SKM-1 treated with dmso at 0.1 percent for 144 hours (cell line): ENCODE measurements at regions not wholly inside any gene's neighbourhood (a gene's known extent, or its start where the extent isn't known, plus 50 kb on each side); places are given as distances from the start of the nearest gene placed in this dataset.
"Not testable (repeated sequence)": the region's sequence is repeated elsewhere in the genome, so short reads cannot be mapped to it uniquely, and the experiment has no call there.

ENCODE experiments used
- DNase-seq: peaks from one replicate; lab custom pipeline; 2025; ENCODE audit not compliant: unreplicated experiment; lab: John Stamatoyannopoulos, UW

DNA sequence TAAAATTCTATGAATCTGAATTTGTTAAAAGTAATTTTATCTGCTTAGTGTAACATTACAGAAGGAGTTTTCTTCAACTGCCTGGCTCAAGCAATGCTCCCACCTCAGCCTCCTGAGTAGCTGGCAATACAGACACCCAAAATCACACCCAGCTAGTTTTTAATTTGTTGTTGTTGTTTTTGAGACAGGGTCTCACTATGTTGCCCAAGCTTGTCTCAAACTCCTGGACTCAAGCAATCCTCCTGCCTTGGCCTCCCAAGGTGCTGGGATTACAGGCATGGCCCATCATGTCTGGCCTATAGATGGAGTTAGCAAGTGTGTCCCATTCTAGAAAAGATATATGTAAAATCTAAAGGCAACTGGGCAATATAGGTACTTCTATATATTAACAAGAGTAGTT is 1580.4 kb upstream of the PRR20A start:
- no peak for DNase-seq

DNA sequence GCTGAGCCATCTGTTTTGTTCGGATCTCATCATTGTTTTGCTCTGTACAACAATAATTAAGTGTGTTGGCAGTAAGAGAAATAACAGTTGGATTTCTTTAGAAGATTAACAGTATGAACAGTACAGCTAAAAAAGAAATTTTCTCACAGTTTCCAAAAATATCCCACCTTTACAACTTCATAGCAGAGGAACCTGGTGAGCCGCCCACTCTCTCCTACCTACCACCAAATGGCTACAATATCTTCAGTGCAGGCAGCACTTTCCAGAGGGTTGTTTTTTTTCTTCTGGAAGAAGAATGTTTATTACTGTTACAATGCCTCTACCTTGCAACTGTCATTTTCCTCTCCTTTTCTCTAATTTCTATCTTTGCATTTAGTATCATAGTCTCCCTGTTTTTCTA is 1577.5 kb upstream of the PRR20A start:
- DNase-seq, result no peak

DNA sequence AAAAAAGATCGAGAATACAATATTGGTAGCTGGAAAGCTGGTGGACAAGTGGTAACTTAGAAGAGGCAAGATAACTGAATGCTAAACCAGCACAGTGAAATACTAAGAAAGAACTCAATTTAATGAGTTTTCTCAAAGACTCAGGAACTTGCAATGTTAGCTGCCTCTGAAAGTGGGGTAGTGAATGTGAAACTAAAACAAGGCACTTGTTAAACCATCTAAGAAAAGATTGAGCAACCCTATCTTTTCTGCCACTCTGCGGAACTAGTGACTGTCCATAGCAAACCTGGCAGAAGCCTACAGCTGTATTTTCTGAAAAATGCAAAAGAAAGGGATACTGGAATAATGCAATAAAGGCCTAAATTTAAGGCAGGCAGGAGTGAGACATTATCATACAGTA is 1574.4 kb upstream of the PRR20A start:
- no peak for DNase-seq

GRCh38 chr13:55566779-55567178 is 1573.9 kb upstream of the PRR20A start:
- no peak for DNase-seq

DNA sequence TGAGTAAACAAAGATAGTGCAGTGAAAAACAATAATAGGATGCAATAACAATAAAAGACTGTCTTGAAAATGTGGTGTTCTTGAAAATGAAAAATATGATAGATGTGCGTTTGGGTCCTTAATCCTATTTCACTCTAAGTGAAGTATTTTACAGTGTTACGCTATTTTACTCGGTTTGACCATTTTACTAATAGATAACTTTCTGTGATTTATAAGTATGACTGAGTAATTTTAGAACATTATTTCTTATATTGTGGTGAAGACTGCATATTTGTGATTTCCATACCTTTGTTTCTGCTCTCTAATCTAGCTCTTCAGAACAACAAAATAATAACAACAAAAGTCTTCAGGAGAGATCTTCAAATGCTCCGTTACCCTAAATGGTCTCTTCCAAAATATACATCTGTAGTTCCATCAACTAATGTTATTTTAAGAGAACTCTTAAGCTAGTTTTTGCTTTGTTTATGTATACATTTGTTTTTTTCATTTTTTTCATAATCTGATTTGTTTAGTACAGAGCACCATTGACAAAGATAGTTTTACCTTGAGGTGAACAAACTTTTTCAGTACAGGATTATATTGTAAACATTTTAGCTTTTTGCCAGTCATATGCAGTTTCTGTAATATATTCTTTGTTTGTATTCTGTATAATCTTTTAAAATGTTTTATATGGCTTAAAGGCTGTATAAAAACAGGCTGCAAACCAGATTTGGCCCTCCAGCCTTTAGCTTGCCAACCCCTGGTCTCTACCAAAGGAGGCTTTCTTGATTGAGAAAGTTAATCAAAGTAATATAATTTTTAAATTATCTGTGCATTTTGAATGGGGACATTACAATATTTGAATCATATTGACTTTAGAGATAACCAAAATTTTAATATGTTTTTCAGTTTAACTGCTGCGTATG is 1572.7 kb upstream of the PRR20A start:
- no peak for DNase-seq

DNA sequence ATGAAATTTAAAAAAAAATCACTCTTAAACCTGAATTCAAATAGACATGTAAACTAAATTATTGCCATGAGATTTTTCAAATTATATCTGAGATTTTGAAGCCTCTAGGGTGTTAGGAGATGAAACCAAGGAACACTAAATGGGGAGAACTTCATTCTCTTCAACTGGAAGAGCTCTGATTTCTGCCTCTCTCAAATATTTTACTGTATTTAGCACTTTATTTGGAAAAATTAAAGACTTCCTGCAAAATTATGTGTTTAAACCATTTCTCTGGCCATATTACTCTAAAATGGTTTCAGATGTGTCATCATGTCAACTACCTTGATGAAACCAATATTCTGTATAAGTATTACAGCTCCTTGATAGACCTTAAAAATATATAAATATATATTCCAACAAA is 1571.6 kb upstream of the PRR20A start:
- no peak for DNase-seq

DNA sequence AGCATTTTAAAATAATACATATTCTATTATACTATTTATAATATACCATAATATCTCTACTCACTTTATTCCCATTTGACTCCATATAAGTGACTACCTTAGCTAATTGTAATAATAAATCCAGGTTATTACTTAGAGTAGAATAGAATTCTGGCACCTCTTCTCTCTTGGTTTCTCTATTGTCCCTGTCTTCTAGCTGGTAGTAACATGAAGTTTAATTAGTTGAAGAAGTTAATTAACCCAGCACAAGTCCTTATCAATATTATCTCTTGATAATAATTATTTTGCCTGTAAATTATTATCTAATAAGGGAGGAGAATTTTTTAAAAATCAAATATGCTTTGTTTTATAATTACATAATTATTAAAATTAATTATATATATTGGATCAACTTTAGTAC is 1571.2 kb upstream of the PRR20A start:
- DNase-seq, result no peak

DNA sequence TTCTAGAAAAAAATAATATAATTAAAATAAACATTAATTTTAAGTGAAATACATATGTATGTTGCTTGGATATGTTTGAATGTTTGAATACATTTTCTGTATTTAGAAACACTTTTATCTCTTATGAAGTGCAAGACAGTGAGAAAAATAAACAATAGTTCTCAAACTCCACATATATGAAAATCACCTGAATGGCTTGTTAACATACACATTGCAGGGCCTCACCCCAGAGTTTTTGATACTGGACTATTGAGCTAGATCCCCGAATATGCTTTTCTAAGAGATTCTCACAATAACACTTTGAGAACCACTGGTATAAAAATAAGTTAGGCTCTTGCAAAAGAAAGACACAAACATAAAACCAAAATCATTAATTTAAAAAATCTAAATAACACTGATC is 1570.3 kb upstream of the PRR20A start:
- no peak for DNase-seq

DNA sequence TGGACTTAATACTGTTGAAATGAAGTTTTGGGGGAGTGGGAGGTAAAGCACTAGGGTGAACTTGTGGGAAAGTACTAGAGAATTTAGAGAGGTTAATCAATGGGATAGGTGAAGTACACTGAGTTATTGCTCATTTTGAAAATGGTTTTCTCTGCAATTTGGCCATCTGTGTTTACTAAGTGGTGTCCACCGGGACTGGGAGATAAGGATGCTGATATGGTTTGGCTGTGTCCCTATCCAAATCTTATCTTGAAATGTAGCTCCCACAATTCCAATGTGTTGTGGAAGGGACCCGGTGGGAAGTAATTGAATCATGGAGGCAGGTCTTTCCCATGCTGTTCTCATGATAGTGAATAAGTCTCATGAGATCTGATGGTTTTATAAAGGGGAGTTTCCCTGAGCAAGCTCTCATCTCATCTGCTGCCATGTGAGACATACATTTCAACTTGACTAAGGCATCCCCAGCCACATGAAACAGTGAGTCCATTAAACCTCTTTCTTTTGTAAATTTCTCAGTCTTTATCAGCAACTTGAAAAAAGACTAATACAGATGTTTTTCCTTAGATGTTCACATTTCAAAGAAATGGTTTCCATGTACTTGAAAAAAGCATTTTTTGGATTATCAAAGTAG is 1569.4 kb upstream of the PRR20A start:
- DNase-seq, result no peak

GRCh38 chr13:55572408-55572807 is 1568.3 kb upstream of the PRR20A start:
- no peak for DNase-seq

DNA sequence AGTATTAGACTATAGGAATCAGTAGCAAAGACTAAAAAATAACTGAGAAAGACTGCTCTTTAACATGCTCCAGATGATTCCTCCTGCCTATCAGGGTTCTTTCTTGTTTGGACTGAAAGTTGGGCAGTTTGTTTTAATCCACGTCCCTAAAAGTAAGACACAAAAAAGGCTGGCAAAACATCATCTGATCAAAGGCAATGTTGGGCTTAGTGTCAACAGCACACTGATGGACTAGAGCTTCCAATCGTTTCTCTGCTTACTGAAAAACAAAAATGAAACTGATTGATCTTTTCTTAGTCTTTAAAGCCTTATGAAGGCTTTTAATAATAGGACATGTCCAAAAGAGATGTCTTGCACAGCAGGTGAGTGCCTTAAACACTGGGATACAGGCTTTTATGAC is 1567.9 kb upstream of the PRR20A start:
- DNase-seq, result no peak

DNA sequence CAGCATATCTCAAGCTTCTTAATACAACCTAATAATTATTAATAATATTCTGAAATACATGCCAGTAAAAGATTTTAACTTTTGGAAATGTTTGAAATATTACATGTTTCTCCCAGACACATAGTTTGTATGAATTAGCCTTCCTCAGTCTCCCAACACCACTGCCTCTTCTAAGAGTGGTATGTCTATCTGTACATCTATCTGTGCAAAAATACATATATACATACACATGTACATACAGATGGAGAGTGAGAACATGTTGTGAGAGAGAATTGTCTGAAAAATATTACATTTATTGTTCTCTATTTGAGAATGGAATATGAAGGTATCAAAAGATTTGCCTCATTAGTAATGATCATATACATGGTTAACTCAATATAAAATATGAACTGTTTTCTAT is 1567.2 kb upstream of the PRR20A start:
- no peak for DNase-seq

DNA sequence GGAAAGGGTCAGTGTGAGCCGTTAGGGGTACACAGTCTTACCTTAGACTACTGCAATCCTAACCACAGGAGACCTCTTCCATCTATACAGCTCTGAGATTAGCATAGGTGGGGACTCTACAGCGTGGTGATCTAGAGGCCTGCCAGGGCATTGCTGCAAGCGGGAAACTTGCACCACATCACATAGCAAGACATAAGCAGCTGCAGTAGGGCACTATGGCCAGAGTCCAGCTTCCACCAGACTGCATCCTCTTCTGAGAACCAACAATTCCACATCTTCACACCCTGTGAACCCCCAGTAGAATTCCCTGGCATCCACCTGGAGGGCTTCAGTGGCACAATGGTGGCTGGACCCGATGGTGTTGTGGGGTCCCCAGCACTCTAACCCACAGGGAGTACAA is 1564.3 kb upstream of the PRR20A start:
- DNase-seq, result no peak

DNA sequence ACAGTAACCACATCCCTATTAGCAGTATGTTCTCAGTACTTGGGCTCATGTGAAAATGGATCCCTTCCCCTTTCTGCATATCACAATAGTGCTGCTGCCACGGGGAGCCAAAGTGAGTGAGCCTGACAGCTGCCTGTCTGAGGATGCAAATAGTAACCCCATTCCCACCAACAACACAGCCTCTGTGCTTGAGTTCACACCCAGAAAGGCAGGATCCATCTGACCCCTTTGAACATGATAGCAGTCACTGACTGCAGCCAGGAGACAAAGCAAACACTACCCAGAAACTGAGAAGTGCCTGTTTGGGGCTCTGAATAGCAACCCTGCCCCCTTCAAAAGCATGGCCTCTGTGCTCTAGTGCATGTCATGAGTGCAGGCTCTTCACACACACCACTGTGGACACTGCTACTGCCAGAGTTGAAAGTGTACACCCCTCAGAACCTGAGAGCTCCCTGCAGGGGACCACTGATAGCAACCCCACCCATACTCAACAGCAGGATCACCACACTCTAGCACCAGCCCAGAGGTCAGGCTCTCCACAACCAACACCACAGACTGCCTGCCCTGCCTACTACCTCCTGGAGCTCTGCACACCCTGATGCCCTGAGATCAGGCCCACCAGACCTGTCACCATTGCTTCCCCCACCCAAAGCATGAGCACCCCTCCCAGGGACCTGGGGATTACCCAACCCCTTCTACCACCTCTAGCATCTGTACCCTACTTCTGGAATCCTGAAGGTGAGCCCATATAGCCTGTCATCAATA is 1563.5 kb upstream of the PRR20A start:
- DNase-seq, result no peak

DNA sequence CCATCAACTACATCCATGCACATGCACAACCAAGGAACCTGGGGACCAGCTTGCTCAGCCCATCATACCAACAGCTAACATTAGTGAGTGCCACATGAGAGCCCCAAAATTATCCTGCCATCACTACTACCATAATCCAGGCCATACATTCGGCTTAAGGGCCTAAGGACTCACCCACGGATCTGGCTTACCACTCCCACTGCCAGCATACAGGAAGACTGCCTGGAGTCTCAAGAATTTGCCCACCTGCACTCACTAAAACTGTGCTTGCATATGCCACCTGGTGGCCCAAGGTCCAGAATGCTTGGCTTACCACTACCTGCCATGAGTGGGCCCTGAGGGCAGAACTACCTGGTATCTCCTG is 1562.9 kb upstream of the PRR20A start:
- DNase-seq, result no peak

GRCh38 chr13:55582294-55582693 is 1558.4 kb upstream of the PRR20A start:
- not testable (repeated sequence) for DNase-seq

GRCh38 chr13:55583953-55584593 is 1556.6 kb upstream of the PRR20A start:
- DNase-seq, result no peak

- DNase-seq, result no peak
These were observed 1537.9 kb upstream of the PRR20A start for GRCh38 chr13:55602784-55603183.

DNA sequence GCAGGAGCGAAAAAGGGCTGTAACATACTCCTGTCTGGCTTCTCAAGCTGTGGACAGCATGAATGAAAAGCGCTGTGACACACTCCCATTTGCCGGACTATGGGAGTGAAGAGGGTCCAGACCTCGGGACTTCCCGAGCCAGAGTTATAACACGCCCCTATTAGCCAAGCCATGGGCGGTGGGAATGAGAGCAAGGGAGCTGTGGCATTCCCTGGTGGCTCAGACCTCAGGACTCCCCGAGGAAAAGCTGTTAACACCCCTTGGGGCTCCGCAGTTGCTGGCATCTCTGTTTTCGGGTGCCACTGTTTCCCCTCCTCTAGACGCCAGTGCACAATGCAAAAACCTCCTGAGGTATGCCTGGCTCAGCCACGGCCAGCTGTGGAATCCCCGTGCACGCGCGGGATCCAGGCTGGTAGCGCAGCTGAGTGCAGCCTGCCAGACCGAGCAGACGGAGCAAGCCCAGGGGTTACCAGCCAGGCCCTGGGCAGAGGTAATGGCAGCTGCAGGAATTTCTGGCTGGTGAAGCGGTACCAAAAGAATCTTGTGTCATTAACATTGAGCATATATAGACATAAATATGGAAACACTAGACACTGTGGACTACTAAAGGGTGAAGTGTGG is 1534.6 kb upstream of the PRR20A start:
- DNase-seq, result no peak

- no peak for DNase-seq
These were observed 1527.1 kb upstream of the PRR20A start for GRCh38 chr13:55613429-55614187.
